ENCODE measurements at regions not wholly inside any gene's neighbourhood (a gene's known extent, or its start where the extent isn't known, plus 50 kb on each side); places are given as distances from the start of the nearest gene placed in this dataset.

- no peak for ATAC-seq
- Histone ChIP-seq H3K36me3 (ENCODE audit: control insufficient read depth, insufficient read depth, low read length) (no peaks in the 10 kb centered on the region), H3K27ac (ENCODE audit: low read length) (no peak overlapping the region), H3K27me3 (ENCODE audit: control insufficient read depth, insufficient read depth, low read length) (no peaks in the 10 kb centered on the region), H3K9me3 (ENCODE audit: control insufficient read depth, insufficient read depth, low read length) (peaks cover 4% of the 10 kb centered on the region), H3K4me1 (ENCODE audit: control insufficient read depth, insufficient read depth, low read length) (no peaks in the 10 kb centered on the region), H3K4me3 (ENCODE audit: low read length) (no peak overlapping the region)
- Mint-ChIP-seq H3K4me1 (no peaks in the 10 kb centered on the region), H3K27ac (no peak overlapping the region), H3K9me3 (peaks cover 8% of the 10 kb centered on the region in 2 donors), H3K27me3 (ENCODE audit: low read depth in 2 of 2) (no peaks in the 10 kb centered on the region), H3K36me3 (no peaks in the 10 kb centered on the region), H3K4me3 (no peak overlapping the region)
- intact Hi-C loops (cut with micrococcal nuclease) = no loop called here
- no peak for DNase-seq
- TF ChIP-seq, protein P1, sequence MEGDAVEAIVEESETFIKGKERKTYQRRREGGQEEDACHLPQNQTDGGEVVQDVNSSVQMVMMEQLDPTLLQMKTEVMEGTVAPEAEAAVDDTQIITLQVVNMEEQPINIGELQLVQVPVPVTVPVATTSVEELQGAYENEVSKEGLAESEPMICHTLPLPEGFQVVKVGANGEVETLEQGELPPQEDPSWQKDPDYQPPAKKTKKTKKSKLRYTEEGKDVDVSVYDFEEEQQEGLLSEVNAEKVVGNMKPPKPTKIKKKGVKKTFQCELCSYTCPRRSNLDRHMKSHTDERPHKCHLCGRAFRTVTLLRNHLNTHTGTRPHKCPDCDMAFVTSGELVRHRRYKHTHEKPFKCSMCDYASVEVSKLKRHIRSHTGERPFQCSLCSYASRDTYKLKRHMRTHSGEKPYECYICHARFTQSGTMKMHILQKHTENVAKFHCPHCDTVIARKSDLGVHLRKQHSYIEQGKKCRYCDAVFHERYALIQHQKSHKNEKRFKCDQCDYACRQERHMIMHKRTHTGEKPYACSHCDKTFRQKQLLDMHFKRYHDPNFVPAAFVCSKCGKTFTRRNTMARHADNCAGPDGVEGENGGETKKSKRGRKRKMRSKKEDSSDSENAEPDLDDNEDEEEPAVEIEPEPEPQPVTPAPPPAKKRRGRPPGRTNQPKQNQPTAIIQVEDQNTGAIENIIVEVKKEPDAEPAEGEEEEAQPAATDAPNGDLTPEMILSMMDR (IDR thresholded peaks at IDR 0.05) = no peak
Measured at GRCh38 chr5:153222936-153223335, 267.5 kb upstream of the GRIA1 start.

DNA sequence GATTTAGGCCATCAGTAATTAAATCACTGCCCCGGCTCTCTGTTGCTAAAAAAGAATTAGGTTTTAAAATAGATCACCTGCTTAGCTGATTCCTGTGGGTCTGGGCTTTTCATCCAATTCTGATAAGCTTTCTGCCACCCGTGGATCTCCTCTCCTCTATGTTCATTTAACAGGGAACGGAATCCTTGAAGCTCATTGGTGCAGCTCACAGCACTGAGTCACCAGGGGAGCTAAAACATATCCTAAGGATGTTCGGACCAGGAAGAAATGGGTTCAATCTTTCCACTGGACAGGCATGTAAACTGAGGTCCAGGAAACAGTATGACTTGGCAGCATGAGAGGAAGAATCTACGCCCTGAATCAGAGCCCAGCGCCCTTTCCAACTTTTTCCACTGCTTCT lies 267.1 kb upstream of the GRIA1 start:
- ATAC-seq (no peak), DNase-seq (no peak)
- no peak overlapping the region for H3K27ac ChIP-seq (ENCODE audit: low read length)
- Mint-ChIP-seq H3K4me1 (no peaks in the 10 kb centered on the region), H3K36me3 (no peaks in the 10 kb centered on the region), H3K27ac (no peak overlapping the region), H3K4me3 (no peak overlapping the region), H3K9me3 (peaks cover 6 to 8% of the 10 kb centered on the region in 2 donors), H3K27me3 (ENCODE audit: low read depth in 2 of 2) (no peaks in the 10 kb centered on the region)
- WGBS (ENCODE audit: insufficient coverage) = 82% methylated on average over 6 of the region's 6 CpGs
- TF ChIP-seq, protein P1 (IDR thresholded peaks at IDR 0.05) = no peak
- intact Hi-C loops (cut with micrococcal nuclease) = no loop called here
- H3K27me3 ChIP-seq (ENCODE audit: control insufficient read depth, insufficient read depth, low read length) = no peaks in the 10 kb centered on the region
- no peaks in the 10 kb centered on the region for H3K4me1 ChIP-seq (ENCODE audit: control insufficient read depth, insufficient read depth, low read length)
- H3K9me3 ChIP-seq (ENCODE audit: control insufficient read depth, insufficient read depth, low read length) = peaks cover 4% of the 10 kb centered on the region
- no peaks in the 10 kb centered on the region for H3K36me3 ChIP-seq (ENCODE audit: control insufficient read depth, insufficient read depth, low read length)
- H3K4me3 ChIP-seq (ENCODE audit: low read length) = no peak overlapping the region

DNA sequence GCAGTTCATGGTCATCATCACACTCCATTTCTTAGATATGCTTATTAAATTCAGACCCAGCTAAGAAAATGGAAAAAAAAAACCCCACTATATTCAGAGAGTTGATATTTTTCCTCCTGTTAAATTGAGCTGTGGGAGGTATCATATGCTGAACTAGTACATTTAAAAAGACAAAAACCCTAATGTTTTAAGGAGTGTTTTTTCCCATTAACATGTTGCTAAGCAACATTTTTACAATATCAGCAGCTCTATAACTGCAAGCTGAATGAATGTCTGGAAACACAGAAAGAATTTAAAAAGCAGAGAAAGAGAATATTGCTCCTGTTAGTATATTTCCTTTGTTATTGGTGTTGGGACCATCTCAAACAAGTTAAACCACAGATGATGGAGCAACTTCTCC lies 265.8 kb upstream of the GRIA1 start:
- Mint-ChIP-seq H3K9me3 (peaks cover 8% of the 10 kb centered on the region in 2 donors), H3K27ac (no peak overlapping the region), H3K27me3 (ENCODE audit: low read depth in 2 of 2) (no peaks in the 10 kb centered on the region), H3K4me1 (no peaks in the 10 kb centered on the region), H3K36me3 (no peaks in the 10 kb centered on the region), H3K4me3 (no peak overlapping the region)
- Histone ChIP-seq H3K9me3 (ENCODE audit: control insufficient read depth, insufficient read depth, low read length) (peaks cover 4% of the 10 kb centered on the region), H3K27ac (ENCODE audit: low read length) (no peak overlapping the region), H3K36me3 (ENCODE audit: control insufficient read depth, insufficient read depth, low read length) (no peaks in the 10 kb centered on the region), H3K4me1 (ENCODE audit: control insufficient read depth, insufficient read depth, low read length) (no peaks in the 10 kb centered on the region), H3K27me3 (ENCODE audit: control insufficient read depth, insufficient read depth, low read length) (no peaks in the 10 kb centered on the region), H3K4me3 (ENCODE audit: low read length) (no peak overlapping the region)
- intact Hi-C loops (cut with micrococcal nuclease) = no loop called here
- ATAC-seq = no peak
- no peak for DNase-seq
- TF ChIP-seq, protein P1 (IDR thresholded peaks at IDR 0.05) = no peak

DNA sequence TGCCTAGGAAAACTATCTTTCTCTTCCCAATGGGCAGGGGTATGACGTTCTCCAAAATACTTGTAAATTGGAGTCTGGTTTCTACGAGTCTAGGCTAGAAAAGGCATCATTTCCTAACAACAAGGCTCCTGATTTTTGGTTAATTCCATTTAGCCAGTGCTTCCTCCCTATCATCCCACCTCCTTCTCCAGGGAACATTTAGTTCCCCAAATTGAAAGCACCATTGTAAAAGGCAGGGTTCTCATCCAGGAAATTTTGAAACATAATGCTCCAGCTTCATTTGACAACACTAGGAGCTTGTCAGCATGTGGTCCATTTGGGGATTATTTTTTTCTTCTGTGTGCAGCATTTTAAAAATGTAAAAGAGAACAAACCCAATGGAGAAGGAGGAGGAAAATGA lies 256.5 kb upstream of the GRIA1 start:
- H3K4me3 Mint-ChIP-seq = no peak overlapping the region
- H3K9me3 ChIP-seq (ENCODE audit: control insufficient read depth, insufficient read depth, low read length) = no peaks in the 10 kb centered on the region
- no peaks in the 10 kb centered on the region for H3K4me1 ChIP-seq (ENCODE audit: control insufficient read depth, insufficient read depth, low read length)
- TF ChIP-seq, protein P1 (IDR thresholded peaks at IDR 0.05) = no peak
- H3K27ac Mint-ChIP-seq = no peak overlapping the region
- no peaks in the 10 kb centered on the region for H3K27me3 Mint-ChIP-seq (ENCODE audit: low read depth in 2 of 2)
- no peaks in the 10 kb centered on the region for H3K36me3 Mint-ChIP-seq
- ATAC-seq (no peak), DNase-seq (no peak)
- intact Hi-C loops (cut with micrococcal nuclease) = no loop called here
- no peak overlapping the region for H3K27ac ChIP-seq (ENCODE audit: low read length)
- H3K27me3 ChIP-seq (ENCODE audit: control insufficient read depth, insufficient read depth, low read length) = no peaks in the 10 kb centered on the region
- H3K4me1 Mint-ChIP-seq = no peaks in the 10 kb centered on the region
- no peak overlapping the region for H3K4me3 ChIP-seq (ENCODE audit: low read length)
- WGBS (ENCODE audit: insufficient coverage) = 68% methylated on average over 2 of the region's 2 CpGs
- H3K9me3 Mint-ChIP-seq = peaks cover 9 to 17% of the 10 kb centered on the region in 2 donors
- H3K36me3 ChIP-seq (ENCODE audit: control insufficient read depth, insufficient read depth, low read length) = no peaks in the 10 kb centered on the region

Data from natural killer cell (primary cell).